OCI-LY3 (cell line): ENCODE measurements at regions not wholly inside any gene's neighbourhood (a gene's known extent, or its start where the extent isn't known, plus 50 kb on each side); places are given as distances from the start of the nearest gene placed in this dataset.

Experiments used
- H2AFZ ChIP-seq: fragments of 200-600, 300-600 bp; shearing (Covaris generic); 2 replicates; pipeline ENCODE4 v1.6.0; 2014; ENCODE audit warnings: antibody characterized with exemption, low read depth, low read length
- H3K27ac ChIP-seq: fragments of 200-600, 300-600 bp; sonication (generic); 2 replicates; pipeline ENCODE4 v1.5.1; 2014; ENCODE audit warnings: mild to moderate bottlenecking, low read length, moderate library complexity, mixed read lengths
- H3K27me3 ChIP-seq: fragments of 200-600, 300-600 bp; sonication (generic); 2 replicates; pipeline ENCODE4 v1.6.1; 2014; ENCODE audit warnings: low read depth, low read length, mixed read lengths
- H3K36me3 ChIP-seq: fragments of 200-600, 300-600 bp; sonication (generic); replicated peaks from 2 replicates; pipeline ENCODE3; 2014; ENCODE audit warnings: low read depth, low read length, mixed read lengths
- H3K4me1 ChIP-seq: fragments of 300-600, 200-600 bp; sonication (generic); 2 replicates; pipeline ENCODE4 v1.6.1; 2014; ENCODE audit warnings: low read length, mixed read lengths
- H3K4me2 ChIP-seq: fragments of 200-600, 300-600 bp; sonication (generic); 2 replicates; pipeline ENCODE4 v1.6.1; 2014; ENCODE audit warnings: low read length, mixed read lengths
- H3K4me3 ChIP-seq: fragments of 300-600, 200-600 bp; sonication (generic); 2 replicates; pipeline ENCODE4 v1.5.1; 2014; ENCODE audit warnings: antibody characterized with exemption, mild to moderate bottlenecking, low read length, moderate library complexity
- H3K79me2 ChIP-seq: fragments of 300-600, 200-600 bp; shearing (Covaris generic); 2 replicates; pipeline ENCODE4 v1.6.1; 2014; ENCODE audit warnings: mild to moderate bottlenecking, low read length, mixed read lengths
- H3K9ac ChIP-seq: fragments of 300-600, 200-600 bp; shearing (Covaris generic); 2 replicates; pipeline ENCODE4 v1.6.0; 2014; ENCODE audit warnings: mild to moderate bottlenecking, low read length, moderate library complexity
- H3K9me3 ChIP-seq: fragments of 200-600, 300-600 bp; shearing (Covaris generic); 2 replicates; pipeline ENCODE4 v1.6.1; 2014; ENCODE audit warnings: low read length, mixed read lengths; ENCODE audit not compliant: insufficient read depth
- H4K20me1 ChIP-seq: fragments of 200-600, 300-600 bp; sonication (generic); 2 replicates; pipeline ENCODE4 v1.6.1; 2016; ENCODE audit warnings: low read length, mixed read lengths; ENCODE audit not compliant: insufficient read depth
- CTCF ChIP-seq: fragments of 200-600, 300-600 bp; sonication (generic); IDR thresholded peaks from 2 replicates; pipeline ENCODE4 v1.5.1; 2014; ENCODE audit warnings: antibody characterized with exemption, low read length, low read depth
- EZH2phosphoT487 ChIP-seq: fragments of 200-600 bp; shearing (Covaris generic); IDR thresholded peaks from 2 replicates; pipeline ENCODE4 v1.6.1; 2018; ENCODE audit warnings: antibody characterized with exemption, mixed run types, low read depth

- Histone ChIP-seq H3K27ac (no peak overlapping the region), H3K4me3 (no peak overlapping the region)
- TF ChIP-seq CTCF (no peak), EZH2phosphoT487 (no peak)
Observed at GRCh38 chr12:73625226-73625625, 912.4 kb upstream of the ATXN7L3B start.

GRCh38 chr12:73629171-73629570, 908.5 kb upstream of the ATXN7L3B start:
- no peak overlapping the region for H2AFZ ChIP-seq
- H3K4me3 ChIP-seq, result no peak overlapping the region
- no peak overlapping the region for H3K9ac ChIP-seq
- no peaks in the 10 kb centered on the region for H4K20me1 ChIP-seq
- H3K27me3 ChIP-seq, result no peaks in the 10 kb centered on the region
- H3K4me2 ChIP-seq, result no peak overlapping the region
- no peaks in the 10 kb centered on the region for H3K4me1 ChIP-seq
- TF ChIP-seq CTCF (no peak), EZH2phosphoT487 (no peak)
- no peaks in the 10 kb centered on the region for H3K9me3 ChIP-seq
- H3K36me3 ChIP-seq, result no peaks in the 10 kb centered on the region
- no peak overlapping the region for H3K27ac ChIP-seq
- no peaks in the 10 kb centered on the region for H3K79me2 ChIP-seq

More at GRCh38 chr12:73625226-73625625, 912.4 kb upstream of the ATXN7L3B start:
- Histone ChIP-seq H4K20me1 (no peaks in the 10 kb centered on the region), H3K4me1 (no peaks in the 10 kb centered on the region), H3K79me2 (no peaks in the 10 kb centered on the region), H3K36me3 (no peaks in the 10 kb centered on the region), H3K9me3 (no peaks in the 10 kb centered on the region), H3K4me2 (no peak overlapping the region), H2AFZ (no peak overlapping the region), H3K9ac (no peak overlapping the region), H3K27me3 (no peaks in the 10 kb centered on the region)

GRCh38 chr12:73629893-73630831, 907.5 kb upstream of the ATXN7L3B start:
- no peak overlapping the region for H3K27ac ChIP-seq
- no peak overlapping the region for H3K4me2 ChIP-seq
- H4K20me1 ChIP-seq, result no peaks in the 10 kb centered on the region
- H3K9me3 ChIP-seq, result no peaks in the 10 kb centered on the region
- no peak overlapping the region for H2AFZ ChIP-seq
- no peaks in the 10 kb centered on the region for H3K79me2 ChIP-seq
- H3K4me1 ChIP-seq, result no peaks in the 10 kb centered on the region
- no peak for TF ChIP-seq EZH2phosphoT487
- no peak for TF ChIP-seq CTCF
- no peak overlapping the region for H3K4me3 ChIP-seq
- no peaks in the 10 kb centered on the region for H3K36me3 ChIP-seq
- H3K27me3 ChIP-seq, result no peaks in the 10 kb centered on the region
- no peak overlapping the region for H3K9ac ChIP-seq

- H3K4me2 ChIP-seq, result no peak overlapping the region
- no peak overlapping the region for H3K4me3 ChIP-seq
- H3K27ac ChIP-seq, result no peak overlapping the region
- H3K79me2 ChIP-seq, result no peaks in the 10 kb centered on the region
- TF ChIP-seq CTCF (no peak), EZH2phosphoT487 (no peak)
- no peak overlapping the region for H2AFZ ChIP-seq
- H3K9me3 ChIP-seq, result no peaks in the 10 kb centered on the region
- H4K20me1 ChIP-seq, result no peaks in the 10 kb centered on the region
- no peaks in the 10 kb centered on the region for H3K36me3 ChIP-seq
- H3K4me1 ChIP-seq, result no peaks in the 10 kb centered on the region
- no peaks in the 10 kb centered on the region for H3K27me3 ChIP-seq
- no peak overlapping the region for H3K9ac ChIP-seq
Observed at GRCh38 chr12:73632191-73632590, 905.4 kb upstream of the ATXN7L3B start.
